ENCODE measurements at regions not wholly inside any gene's neighbourhood (a gene's known extent, or its start where the extent isn't known, plus 50 kb on each side); places are given as distances from the start of the nearest gene placed in this dataset.

DNA sequence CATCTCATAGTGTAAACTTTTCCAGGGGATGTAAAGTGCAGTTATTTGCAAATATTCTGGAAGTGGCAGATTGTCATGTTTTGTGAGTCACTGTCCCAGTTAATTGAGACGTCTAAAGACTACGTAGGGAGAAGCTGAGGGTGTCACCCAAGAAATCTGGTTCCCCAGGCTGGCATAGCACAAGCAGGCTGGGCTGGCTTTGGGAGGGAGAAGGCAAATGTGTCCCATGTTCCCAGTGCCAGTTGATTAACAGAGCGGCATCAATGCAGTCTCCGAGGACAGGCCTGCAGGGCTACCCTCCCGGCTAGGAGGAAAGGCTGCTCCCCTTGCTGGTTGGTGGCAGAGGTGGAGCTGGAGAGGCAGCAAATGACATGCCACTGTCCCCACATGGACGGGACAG is 388.3 kb upstream of the MKI67 start:
- 13% methylated on average over 4 of the region's 6 CpGs for WGBS (ENCODE audit: low lambda C conversion rate)
- Histone ChIP-seq H3K79me2 (ENCODE audit: insufficient read depth, low read length) (no peaks in the 10 kb centered on the region), H3K4me2 (ENCODE audit: low read depth, low read length) (no peak overlapping the region), H3K27me3 (ENCODE audit: control insufficient read depth in 1 of 2, insufficient read depth in 2 of 2, low read length in 2 of 2) (peaks cover 1 to 17% of the 10 kb centered on the region in 2 experiments; a peak in 2 of 5 replicates), H3K4me1 (ENCODE audit: insufficient read depth, low read length) (no peaks in the 10 kb centered on the region), H3K27ac (ENCODE audit: extremely low read length, insufficient read depth, low read length) (no peak overlapping the region), H3K9me3 (ENCODE audit: low read length) (no peaks in the 10 kb centered on the region), H3K9ac (ENCODE audit: insufficient read depth, low read depth, low read length) (no peak overlapping the region), H2AFZ (ENCODE audit: low read length) (no peak overlapping the region), H3K4me3 (replicated peaks in 1 of 3; ENCODE audit: insufficient read depth in 1 of 3, low read depth in 2 of 3, low read length in 3 of 3) (no peak overlapping the region), H3K36me3 (replicated peaks in 1 of 2; ENCODE audit: control insufficient read depth in 1 of 2, insufficient read depth in 2 of 2, low read length in 2 of 2) (no peaks in the 10 kb centered on the region), H4K20me1 (ENCODE audit: insufficient read depth, low read length) (no peaks in the 10 kb centered on the region)
- no TSS peak for BruUV-seq (replicated peaks)
- ChIA-PET POLR2A (no interaction called here), CTCF (ENCODE audit: low intra/inter-chr PET ratio, low total read pairs) (no interaction called here)
- FAIRE-seq: no peak
- TF ChIP-seq ZNF382 (CRISPR knock-in tag; IDR thresholded peaks at IDR 0.05; ENCODE audit: borderline replicate concordance): no peak
- no peak for TF ChIP-seq ZNF180 (CRISPR knock-in tag; IDR thresholded peaks at IDR 0.05; ENCODE audit: borderline replicate concordance, low read depth)
- no peak for TF ChIP-seq AHR (CRISPR knock-in tag; IDR thresholded peaks at IDR 0.05)
- no peak for TF ChIP-seq HES4 (CRISPR knock-in tag; IDR thresholded peaks at IDR 0.05; ENCODE audit: borderline replicate concordance)
- no peak for TF ChIP-seq JDP2 (CRISPR knock-in tag; IDR thresholded peaks at IDR 0.05; ENCODE audit: borderline replicate concordance)
- no peak for TF ChIP-seq ZNF546 (CRISPR knock-in tag; conservative IDR thresholded peaks at IDR 0.05)
- TF ChIP-seq ZNF468 (CRISPR knock-in tag; IDR thresholded peaks at IDR 0.05): no peak
- TF ChIP-seq ZNF20 (CRISPR knock-in tag; IDR thresholded peaks at IDR 0.05): no peak
- TF ChIP-seq HOXA7 (CRISPR knock-in tag; IDR thresholded peaks at IDR 0.05): no peak
- TF ChIP-seq GLMP (CRISPR knock-in tag; IDR thresholded peaks at IDR 0.05; ENCODE audit: borderline replicate concordance): no peak
- no peak for ATAC-seq
- in situ Hi-C loops (cut with HindIII; ENCODE audit: extremely low pct_ligation_motif_present, low pct_unique_long_range_greater_than_20kb) (no loop called here), intact Hi-C loops (cut with micrococcal nuclease; ENCODE audit: unreplicated experiment) (no loop called here)
- DNase-seq (ENCODE audit: low spot score): no peak

Data from HepG2 (cell line).